ENCODE measurements at regions not wholly inside any gene's neighbourhood (a gene's known extent, or its start where the extent isn't known, plus 50 kb on each side); places are given as distances from the start of the nearest gene placed in this dataset.

- in situ Hi-C loops (cut with HindIII; ENCODE audit: low sequenced_read_pairs) = no loop called here
- DNase-seq (ENCODE audit: low spot score) = no peak
Observed at GRCh38 chr4:161247831-161248230, 916.0 kb downstream of the FSTL5 start.

- in situ Hi-C loops (cut with HindIII; ENCODE audit: low sequenced_read_pairs) = no loop called here
- DNase-seq (ENCODE audit: low spot score) = no peak
Observed at GRCh38 chr4:161238033-161238432, 925.8 kb downstream of the FSTL5 start.

GRCh38 chr4:161237495-161237894 is 926.3 kb downstream of the FSTL5 start:
- DNase-seq (ENCODE audit: low spot score) = no peak
- in situ Hi-C loops (cut with HindIII; ENCODE audit: low sequenced_read_pairs) = no loop called here

GRCh38 chr4:161225327-161225726 is 938.5 kb downstream of the FSTL5 start:
- no peak for DNase-seq (ENCODE audit: low spot score)
- in situ Hi-C loops (cut with HindIII; ENCODE audit: low sequenced_read_pairs) = no loop called here

- in situ Hi-C loops (cut with HindIII; ENCODE audit: low sequenced_read_pairs) = no loop called here
- DNase-seq (ENCODE audit: low spot score) = no peak
Observed at GRCh38 chr4:161222889-161223288, 940.9 kb downstream of the FSTL5 start.

- in situ Hi-C loops (cut with HindIII; ENCODE audit: low sequenced_read_pairs) = no loop called here
- no peak for DNase-seq (ENCODE audit: low spot score)
Observed at GRCh38 chr4:161208564-161208963, 955.2 kb downstream of the FSTL5 start.

- in situ Hi-C loops (cut with HindIII; ENCODE audit: low sequenced_read_pairs) = no loop called here
- DNase-seq (ENCODE audit: low spot score) = no peak
Observed at GRCh38 chr4:161206528-161207080, 957.2 kb downstream of the FSTL5 start.

- DNase-seq (ENCODE audit: low spot score) = no peak
- in situ Hi-C loops (cut with HindIII; ENCODE audit: low sequenced_read_pairs) = no loop called here
Observed at GRCh38 chr4:161203865-161204264, 959.9 kb downstream of the FSTL5 start.

- no peak for DNase-seq (ENCODE audit: low spot score)
- in situ Hi-C loops (cut with HindIII; ENCODE audit: low sequenced_read_pairs) = no loop called here
Observed at GRCh38 chr4:161197912-161198311, 965.9 kb downstream of the FSTL5 start.

GRCh38 chr4:161197474-161197873 is 966.3 kb downstream of the FSTL5 start:
- DNase-seq (ENCODE audit: low spot score) = no peak
- in situ Hi-C loops (cut with HindIII; ENCODE audit: low sequenced_read_pairs) = no loop called here

- peak; percentile 81 for DNase-seq (ENCODE audit: low spot score)
Observed at GRCh38 chr4:161189286-161190134, 974.3 kb downstream of the FSTL5 start.

GRCh38 chr4:161188578-161188977 is 975.2 kb downstream of the FSTL5 start:
- peak; percentile 12 for DNase-seq (ENCODE audit: low spot score)
- in situ Hi-C loops (cut with HindIII; ENCODE audit: low sequenced_read_pairs) = no loop called here

More at GRCh38 chr4:161189286-161190134, 974.3 kb downstream of the FSTL5 start:
- in situ Hi-C loops (cut with HindIII; ENCODE audit: low sequenced_read_pairs) = no loop called here

- DNase-seq (ENCODE audit: low spot score) = no peak
- in situ Hi-C loops (cut with HindIII; ENCODE audit: low sequenced_read_pairs) = no loop called here
Observed at GRCh38 chr4:161187569-161187968, 976.2 kb downstream of the FSTL5 start.

GRCh38 chr4:161186750-161187149 is 977.0 kb downstream of the FSTL5 start:
- DNase-seq (ENCODE audit: low spot score) = no peak
- in situ Hi-C loops (cut with HindIII; ENCODE audit: low sequenced_read_pairs) = no loop called here

GRCh38 chr4:161186012-161186411 is 977.8 kb downstream of the FSTL5 start:
- in situ Hi-C loops (cut with HindIII; ENCODE audit: low sequenced_read_pairs) = no loop called here
- no peak for DNase-seq (ENCODE audit: low spot score)

- in situ Hi-C loops (cut with HindIII; ENCODE audit: low sequenced_read_pairs) = no loop called here
- no peak for DNase-seq (ENCODE audit: low spot score)
Observed at GRCh38 chr4:161183729-161184128, 980.1 kb downstream of the FSTL5 start.

GRCh38 chr4:161182913-161183312 is 980.9 kb downstream of the FSTL5 start:
- in situ Hi-C loops (cut with HindIII; ENCODE audit: low sequenced_read_pairs) = no loop called here
- no peak for DNase-seq (ENCODE audit: low spot score)

GRCh38 chr4:161178310-161178709 is 985.5 kb downstream of the FSTL5 start:
- no peak for DNase-seq (ENCODE audit: low spot score)
- in situ Hi-C loops (cut with HindIII; ENCODE audit: low sequenced_read_pairs) = no loop called here

GRCh38 chr4:161172396-161173026 is 991.3 kb downstream of the FSTL5 start:
- in situ Hi-C loops (cut with HindIII; ENCODE audit: low sequenced_read_pairs) = no loop called here
- no peak for DNase-seq (ENCODE audit: low spot score)

- peak; percentile 41 for DNase-seq (ENCODE audit: low spot score)
- in situ Hi-C loops (cut with HindIII; ENCODE audit: low sequenced_read_pairs) = no loop called here
Observed at GRCh38 chr4:161167539-161167938, 996.3 kb downstream of the FSTL5 start.
